OCI-LY7 (cell line): ENCODE measurements at regions not wholly inside any gene's neighbourhood (a gene's known extent, or its start where the extent isn't known, plus 50 kb on each side); places are given as distances from the start of the nearest gene placed in this dataset.

Experiments
- BruUV-seq: library from RNA; stranded (reverse); fragments of 400-500 nt; replicated peaks from 2 replicates; lab custom pipeline; 2021; lab: Mats Ljungman, UMichigan
- CTCF ChIA-PET: fragments of 300-600 bp; sonication (Branson Sonifier 250); formaldehyde crosslinking; loops from one replicate; lab custom pipeline; 2022; ENCODE audit warnings: antibody characterized with exemption; ENCODE audit not compliant: unreplicated experiment; lab: Charles Lee
- POLR2A ChIA-PET: fragments of 300-600 bp; sonication (Branson Sonifier 250); formaldehyde crosslinking; loops from one replicate; lab custom pipeline; 2022; ENCODE audit warnings: antibody characterized with exemption; lab: Charles Lee
- DNase-seq: peaks from one replicate; pipeline ENCODE4 v3.0.0-alpha.2; 2015; ENCODE audit warnings: low spot score
- H2AFZ ChIP-seq: fragments of 200-600 bp; sonication (generic), shearing (Covaris generic); 2 replicates; pipeline ENCODE4 v1.6.1; 2014; ENCODE audit warnings: mild to moderate bottlenecking, antibody characterized with exemption, low read length, moderate library complexity
- H3K27ac ChIP-seq: fragments of 200-600 bp; sonication (generic); 2 replicates; pipeline ENCODE4 v1.5.1; 2014; ENCODE audit warnings: mixed run types, low read depth, mild to moderate bottlenecking, moderate library complexity, low read length, inconsistent platforms; ENCODE audit not compliant: poor library complexity, severe bottlenecking
- H3K36me3 ChIP-seq: fragments of 200-600 bp; sonication (generic); 2 replicates; pipeline ENCODE4 v1.6.1; 2014; ENCODE audit warnings: mild to moderate bottlenecking, antibody characterized with exemption, low read length, moderate library complexity, mixed read lengths; ENCODE audit not compliant: insufficient read depth
- H3K4me1 ChIP-seq: fragments of 200-600 bp; sonication (generic); 2 replicates; pipeline ENCODE4 v1.5.1; 2014; ENCODE audit warnings: mild to moderate bottlenecking, low read length; ENCODE audit not compliant: insufficient read depth, poor library complexity, severe bottlenecking
- H3K4me2 ChIP-seq: fragments of 200-600 bp; sonication (generic); 2 replicates; pipeline ENCODE4 v1.6.1; 2014; ENCODE audit warnings: mild to moderate bottlenecking, low read length
- H3K4me3 ChIP-seq: fragments of 200-600 bp; sonication (generic); 2 replicates; pipeline ENCODE4 v1.5.1; 2014; ENCODE audit warnings: mild to moderate bottlenecking, low read depth, low read length; ENCODE audit not compliant: poor library complexity, severe bottlenecking
- H3K79me2 ChIP-seq: fragments of 200-600 bp; sonication (generic); 2 replicates; pipeline ENCODE4 v1.6.1; 2016; ENCODE audit warnings: low read depth, mild to moderate bottlenecking, low read length, moderate library complexity, mixed read lengths; ENCODE audit not compliant: insufficient read depth
- H3K9me2 ChIP-seq: fragments of 200-600 bp; sonication (generic); 2 replicates; pipeline ENCODE4 v1.6.1; 2016; ENCODE audit warnings: mild to moderate bottlenecking, low read length, mixed read lengths; ENCODE audit not compliant: insufficient read depth
- H3K9me3 ChIP-seq: fragments of 200-600 bp; sonication (generic); 2 replicates; pipeline ENCODE4 v1.6.1; 2014; ENCODE audit warnings: mild to moderate bottlenecking, mixed run types, low read length, mixed read lengths
- H4K20me1 ChIP-seq: fragments of 200-600 bp; sonication (generic); 2 replicates; pipeline ENCODE4 v1.6.1; 2014; ENCODE audit warnings: mild to moderate bottlenecking, antibody characterized with exemption, low read length, moderate library complexity, mixed read lengths; ENCODE audit not compliant: insufficient read depth
- CTCF ChIP-seq: fragments of 200-600 bp; sonication (generic); conservative IDR thresholded peaks from 2 replicates; pipeline ENCODE4 v1.5.1; 2014; ENCODE audit warnings: mild to moderate bottlenecking, antibody characterized with exemption, low read length, moderate library complexity, mixed read lengths
- EZH2phosphoT487 ChIP-seq: fragments of 200-600 bp; sonication (generic); IDR thresholded peaks from 2 replicates; pipeline ENCODE4 v1.6.1; 2018; ENCODE audit warnings: low read depth, borderline replicate concordance, mild to moderate bottlenecking, mixed run types, antibody characterized with exemption, low read length, moderate library complexity, mixed read lengths
- intact Hi-C: fragments of 100-400 bp; cut with micrococcal nuclease; formaldehyde crosslinking; loops from one replicate; pipeline ENCODE4 v1.10.0; 2022; ENCODE audit not compliant: unreplicated experiment

- no peak overlapping the region for H3K4me3 ChIP-seq
- no peak overlapping the region for H3K27ac ChIP-seq
- DNase-seq: no peak
- no peaks in the 10 kb centered on the region for H3K4me1 ChIP-seq
- no peaks in the 10 kb centered on the region for H4K20me1 ChIP-seq
- H3K79me2 ChIP-seq: no peaks in the 10 kb centered on the region
- CTCF ChIA-PET: no interaction called here
- TF ChIP-seq EZH2phosphoT487 (no peak), CTCF (no peak)
- no peaks in the 10 kb centered on the region for H3K9me2 ChIP-seq
- no TSS peak for BruUV-seq
- POLR2A ChIA-PET: no interaction called here
- H3K9me3 ChIP-seq: no peaks in the 10 kb centered on the region
- H2AFZ ChIP-seq: no peak overlapping the region
- intact Hi-C loops: no loop called here
- no peak overlapping the region for H3K4me2 ChIP-seq
- no peaks in the 10 kb centered on the region for H3K36me3 ChIP-seq
Measured at GRCh38 chr11:96763244-96763643, 373.4 kb downstream of the JRKL start.

GRCh38 chr11:96778272-96778671 lies 388.5 kb downstream of the JRKL start:
- TF ChIP-seq CTCF (no peak), EZH2phosphoT487 (no peak)
- BruUV-seq: no TSS peak
- H3K9me3 ChIP-seq: no peaks in the 10 kb centered on the region
- H3K4me2 ChIP-seq: no peak overlapping the region
- intact Hi-C loops: no loop called here
- no peaks in the 10 kb centered on the region for H3K4me1 ChIP-seq
- H4K20me1 ChIP-seq: no peaks in the 10 kb centered on the region
- ChIA-PET POLR2A (no interaction called here), CTCF (no interaction called here)
- H3K36me3 ChIP-seq: no peaks in the 10 kb centered on the region
- no peak for DNase-seq
- H3K79me2 ChIP-seq: no peaks in the 10 kb centered on the region
- no peak overlapping the region for H3K27ac ChIP-seq
- no peaks in the 10 kb centered on the region for H3K9me2 ChIP-seq
- H3K4me3 ChIP-seq: no peak overlapping the region
- H2AFZ ChIP-seq: no peak overlapping the region

GRCh38 chr11:96779030-96779429 lies 389.2 kb downstream of the JRKL start:
- Histone ChIP-seq H3K36me3 (no peaks in the 10 kb centered on the region), H3K4me3 (no peak overlapping the region), H3K27ac (no peak overlapping the region), H3K9me3 (no peaks in the 10 kb centered on the region), H2AFZ (no peak overlapping the region), H3K4me1 (no peaks in the 10 kb centered on the region), H4K20me1 (no peaks in the 10 kb centered on the region), H3K4me2 (no peak overlapping the region), H3K9me2 (no peaks in the 10 kb centered on the region), H3K79me2 (no peaks in the 10 kb centered on the region)
- intact Hi-C loops: no loop called here
- DNase-seq: no peak
- BruUV-seq: no TSS peak
- ChIA-PET CTCF (no interaction called here), POLR2A (no interaction called here)
- TF ChIP-seq CTCF (no peak), EZH2phosphoT487 (no peak)
